Omental fat pad (tissue), 3 donors: ENCODE measurements at regions not wholly inside any gene's neighbourhood (a gene's known extent, or its start where the extent isn't known, plus 50 kb on each side); places are given as distances from the start of the nearest gene placed in this dataset.

Source experiments
- ATAC-seq: fragments of 150-250 bp; one replicate; pipeline ENCODE4 v1.9.1; 2016; ENCODE audit warnings: mild to moderate bottlenecking, moderate library complexity; ENCODE audit not compliant: low FRiP score
- DNase-seq: peaks from one replicate; pipeline ENCODE4 v3.0.0-alpha.2; 2019; ENCODE audit warnings: low spot score
- CTCF ChIP-seq, 3 donors: fragments of 450-650 bp; IDR thresholded peaks; one replicate each; pipeline ENCODE4 v1.5.1; 2016 to 2017; ENCODE audit warnings: antibody characterized with exemption in 3 of 3, mild to moderate bottlenecking in 3 of 3, moderate library complexity in 2 of 3

GRCh38 chr4:121228848-121229247 lies 64.7 kb upstream of the TNIP3 start:
- DNase-seq (no peak), ATAC-seq (no peak)
- TF ChIP-seq CTCF (IDR thresholded peaks at IDR 0.05) = no peak

GRCh38 chr4:121227341-121227792 lies 63.2 kb upstream of the TNIP3 start:
- TF ChIP-seq CTCF (IDR thresholded peaks at IDR 0.05) = no peak
- no peak for DNase-seq
- ATAC-seq = no peak

GRCh38 chr4:121226362-121226761 lies 62.2 kb upstream of the TNIP3 start:
- ATAC-seq (no peak), DNase-seq (no peak)
- no peak for TF ChIP-seq CTCF (IDR thresholded peaks at IDR 0.05)

- no peak for TF ChIP-seq CTCF (IDR thresholded peaks at IDR 0.05)
- ATAC-seq (no peak), DNase-seq (no peak)
Measured at GRCh38 chr4:121221608-121222007, 57.5 kb upstream of the TNIP3 start.

GRCh38 chr4:121221201-121221600 lies 57.1 kb upstream of the TNIP3 start:
- TF ChIP-seq CTCF (IDR thresholded peaks at IDR 0.05) = no peak
- no peak for DNase-seq
- ATAC-seq = no peak

GRCh38 chr4:121220698-121221097 lies 56.6 kb upstream of the TNIP3 start:
- no peak for DNase-seq
- no peak for ATAC-seq
- TF ChIP-seq CTCF (IDR thresholded peaks at IDR 0.05) = no peak

- DNase-seq (no peak), ATAC-seq (no peak)
- TF ChIP-seq CTCF (IDR thresholded peaks at IDR 0.05) = no peak
Measured at GRCh38 chr4:121219227-121219626, 55.1 kb upstream of the TNIP3 start.
